Smooth muscle cell (in vitro differentiated cells): ENCODE measurements at regions not wholly inside any gene's neighbourhood (a gene's known extent, or its start where the extent isn't known, plus 50 kb on each side); places are given as distances from the start of the nearest gene placed in this dataset.

Experiments
- DNase-seq: peaks from one replicate; lab custom pipeline; 2025; ENCODE audit not compliant: unreplicated experiment; lab: John Stamatoyannopoulos, UW
- H2AFZ ChIP-seq: fragments of 200-600 bp; sonication (generic); 2 replicates; pipeline ENCODE4 v1.6.0; 2016; ENCODE audit warnings: antibody characterized with exemption, low read depth, mild to moderate bottlenecking
- H3F3A ChIP-seq: fragments of 200-600 bp; sonication (generic); 2 replicates; pipeline ENCODE4 v1.6.0; 2017; ENCODE audit warnings: antibody characterized with exemption, low read depth
- H3K27ac ChIP-seq: fragments of 200-600 bp; sonication (generic); 2 replicates; pipeline ENCODE4 v1.5.1; 2016; ENCODE audit warnings: low read depth, mild to moderate bottlenecking
- H3K27me3 ChIP-seq: fragments of 200-600 bp; sonication (generic); 2 replicates; pipeline ENCODE4 v1.6.1; 2016; ENCODE audit warnings: low read depth, mild to moderate bottlenecking
- H3K36me3 ChIP-seq: fragments of 200-600 bp; sonication (generic); 2 replicates; pipeline ENCODE4 v1.5.1; 2016; ENCODE audit warnings: low read depth
- H3K4me1 ChIP-seq: fragments of 200-600 bp; sonication (generic); 2 replicates; pipeline ENCODE4 v1.5.1; 2016; ENCODE audit warnings: low read depth
- H3K4me2 ChIP-seq: fragments of 200-600 bp; sonication (generic); 2 replicates; pipeline ENCODE4 v1.6.0; 2016; ENCODE audit warnings: mild to moderate bottlenecking
- H3K4me3 ChIP-seq: fragments of 200-600 bp; sonication (generic); 2 replicates; pipeline ENCODE4 v1.5.1; 2016; ENCODE audit warnings: mild to moderate bottlenecking
- H3K79me2 ChIP-seq: fragments of 200-600 bp; sonication (generic); 2 replicates; pipeline ENCODE4 v1.6.0; 2016; ENCODE audit warnings: low read depth, mild to moderate bottlenecking
- H3K9ac ChIP-seq: fragments of 200-600 bp; sonication (generic); 2 replicates; pipeline ENCODE4 v1.6.0; 2016; ENCODE audit warnings: low read depth
- H3K9me3 ChIP-seq: fragments of 200-600 bp; sonication (generic); replicated peaks from 2 replicates; pipeline ENCODE4 v1.5.1; 2016; ENCODE audit warnings: low read depth
- H4K20me1 ChIP-seq: fragments of 200-600 bp; sonication (generic); 2 replicates; pipeline ENCODE4 v1.6.0; 2016; ENCODE audit warnings: low read depth
- WGBS: methylation state at CpG from one replicate; pipeline ENCODE4 v1.1.7; 2016; ENCODE audit warnings: low lambda C conversion rate; 5-methylcytosine and 5-hydroxymethylcytosine counted together
- TF ChIP-seq, protein P1 (sequence below): fragments of 200-600 bp; sonication (generic); IDR thresholded peaks from 2 replicates; pipeline ENCODE4 v1.5.1; 2017; ENCODE audit warnings: borderline replicate concordance, mild to moderate bottlenecking, antibody characterized with exemption; ENCODE audit not compliant: insufficient read depth, poor library complexity, severe bottlenecking

DNA sequence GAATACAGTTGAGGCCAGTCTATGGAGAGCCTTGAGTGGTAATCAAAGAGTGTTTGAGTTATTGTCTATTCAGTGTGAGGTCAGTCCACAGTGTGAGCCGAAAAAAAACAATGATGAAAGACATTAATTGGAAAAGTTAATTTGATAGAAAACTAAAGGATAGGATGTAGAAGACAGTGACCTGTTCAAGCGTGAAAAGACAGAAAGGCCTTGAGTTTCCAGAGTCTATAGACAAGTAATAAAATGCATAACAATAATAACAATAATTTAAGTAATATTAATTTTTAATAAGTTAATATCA, 90.4 kb downstream of the SLC30A10 start:
- peaks cover 48% of the 10 kb centered on the region for H3K27me3 ChIP-seq
- no peak overlapping the region for H3K9ac ChIP-seq
- H4K20me1 ChIP-seq = no peaks in the 10 kb centered on the region
- H3F3A ChIP-seq = no peaks in the 10 kb centered on the region
- WGBS = 56% methylated on average over 2 of the region's 2 CpGs
- TF ChIP-seq, protein P1, sequence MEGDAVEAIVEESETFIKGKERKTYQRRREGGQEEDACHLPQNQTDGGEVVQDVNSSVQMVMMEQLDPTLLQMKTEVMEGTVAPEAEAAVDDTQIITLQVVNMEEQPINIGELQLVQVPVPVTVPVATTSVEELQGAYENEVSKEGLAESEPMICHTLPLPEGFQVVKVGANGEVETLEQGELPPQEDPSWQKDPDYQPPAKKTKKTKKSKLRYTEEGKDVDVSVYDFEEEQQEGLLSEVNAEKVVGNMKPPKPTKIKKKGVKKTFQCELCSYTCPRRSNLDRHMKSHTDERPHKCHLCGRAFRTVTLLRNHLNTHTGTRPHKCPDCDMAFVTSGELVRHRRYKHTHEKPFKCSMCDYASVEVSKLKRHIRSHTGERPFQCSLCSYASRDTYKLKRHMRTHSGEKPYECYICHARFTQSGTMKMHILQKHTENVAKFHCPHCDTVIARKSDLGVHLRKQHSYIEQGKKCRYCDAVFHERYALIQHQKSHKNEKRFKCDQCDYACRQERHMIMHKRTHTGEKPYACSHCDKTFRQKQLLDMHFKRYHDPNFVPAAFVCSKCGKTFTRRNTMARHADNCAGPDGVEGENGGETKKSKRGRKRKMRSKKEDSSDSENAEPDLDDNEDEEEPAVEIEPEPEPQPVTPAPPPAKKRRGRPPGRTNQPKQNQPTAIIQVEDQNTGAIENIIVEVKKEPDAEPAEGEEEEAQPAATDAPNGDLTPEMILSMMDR = no peak
- no peaks in the 10 kb centered on the region for H3K79me2 ChIP-seq
- H3K4me1 ChIP-seq = peaks cover 5% of the 10 kb centered on the region
- no peak for DNase-seq
- no peak overlapping the region for H2AFZ ChIP-seq
- H3K27ac ChIP-seq = no peak overlapping the region
- H3K9me3 ChIP-seq = no peaks in the 10 kb centered on the region
- no peak overlapping the region for H3K4me2 ChIP-seq
- H3K36me3 ChIP-seq = no peaks in the 10 kb centered on the region
- H3K4me3 ChIP-seq = no peak overlapping the region

DNA sequence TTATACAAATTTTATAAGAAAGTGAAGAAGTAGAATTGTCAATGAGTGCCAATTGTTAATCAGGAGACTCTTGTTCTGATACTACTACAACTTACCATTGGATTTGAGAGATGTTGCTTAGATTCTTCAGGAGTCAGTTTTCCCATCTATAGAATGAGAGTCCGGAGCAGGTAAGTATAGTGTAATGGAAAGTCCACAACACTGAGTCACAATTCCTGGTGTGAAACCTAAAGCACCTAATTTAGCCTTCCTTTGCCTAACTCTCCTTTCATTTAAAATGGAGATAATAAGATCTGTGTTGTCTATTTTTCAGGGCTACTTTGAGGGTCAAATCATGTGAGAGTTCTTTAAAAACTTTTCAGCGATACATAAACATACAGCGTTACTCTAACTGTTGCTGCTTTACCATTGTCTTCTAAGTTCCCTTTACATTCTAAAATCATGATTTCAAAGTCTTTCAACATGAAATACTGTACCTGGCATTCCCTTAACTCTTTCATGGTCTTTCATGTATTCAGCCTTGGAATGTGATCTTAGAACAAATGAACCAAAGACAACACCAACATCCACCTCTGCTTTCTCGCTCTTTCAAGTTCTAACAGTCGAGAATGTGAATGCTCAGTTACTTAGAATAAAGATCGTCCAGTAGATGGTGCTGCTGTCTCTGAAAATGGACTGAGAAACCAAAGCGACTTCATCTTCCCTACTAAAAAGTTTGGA, 90.9 kb downstream of the SLC30A10 start:
- DNase-seq = no peak
- WGBS = 44% methylated on average over 7 of the region's 7 CpGs
- H2AFZ ChIP-seq = no peak overlapping the region

DNA sequence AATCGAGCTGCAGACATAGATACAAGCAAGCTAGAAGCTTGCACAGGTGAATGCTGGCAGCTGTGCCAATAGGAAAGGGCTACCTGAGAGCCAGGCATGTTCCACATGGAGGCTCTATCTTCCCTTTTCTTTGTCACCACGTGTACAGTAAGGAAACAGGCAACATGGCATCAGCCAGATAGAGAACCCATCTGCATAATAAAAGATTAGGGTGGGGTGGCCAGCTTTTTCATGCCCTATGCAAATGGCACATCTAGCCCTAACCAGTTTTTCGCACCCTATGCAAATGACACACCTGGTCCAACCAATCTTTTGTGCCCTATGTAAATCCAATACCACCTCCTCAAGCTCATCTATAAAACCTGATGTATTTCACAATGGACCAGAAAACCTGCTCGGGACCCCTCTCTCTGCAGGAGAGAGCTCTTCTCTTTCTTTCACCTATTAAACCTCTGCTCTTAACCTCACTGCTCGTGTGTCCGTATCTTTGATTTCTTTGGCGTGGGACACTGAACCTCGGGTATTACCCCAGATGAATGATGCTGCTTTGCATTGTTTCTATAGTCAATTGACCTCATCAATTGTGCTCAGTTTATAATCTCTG, 93.9 kb downstream of the SLC30A10 start:
- 39% methylated on average over 8 of the region's 8 CpGs for WGBS
- peaks cover 41% of the 10 kb centered on the region for H3K27me3 ChIP-seq
- DNase-seq = no peak

More for the DNA sequence above, 90.9 kb downstream of the SLC30A10 start:
- Histone ChIP-seq H4K20me1 (no peaks in the 10 kb centered on the region), H3K79me2 (no peaks in the 10 kb centered on the region), H3K9me3 (no peaks in the 10 kb centered on the region), H3K36me3 (no peaks in the 10 kb centered on the region), H3K9ac (no peak overlapping the region), H3K4me3 (no peak overlapping the region), H3K4me2 (no peak overlapping the region), H3F3A (no peaks in the 10 kb centered on the region), H3K4me1 (peaks cover 5% of the 10 kb centered on the region), H3K27ac (no peak overlapping the region), H3K27me3 (peaks cover 48% of the 10 kb centered on the region)
- TF ChIP-seq, protein P1 = peak; percentile 63

More for the DNA sequence above, 93.9 kb downstream of the SLC30A10 start:
- H3F3A ChIP-seq = no peaks in the 10 kb centered on the region
- H3K27ac ChIP-seq = no peak overlapping the region
- H3K79me2 ChIP-seq = no peaks in the 10 kb centered on the region
- no peak overlapping the region for H3K9ac ChIP-seq
- H4K20me1 ChIP-seq = no peaks in the 10 kb centered on the region
- H3K4me1 ChIP-seq = no peaks in the 10 kb centered on the region
- H3K9me3 ChIP-seq = no peaks in the 10 kb centered on the region
- no peak overlapping the region for H2AFZ ChIP-seq
- TF ChIP-seq, protein P1 = no peak
- no peaks in the 10 kb centered on the region for H3K36me3 ChIP-seq
- no peak overlapping the region for H3K4me2 ChIP-seq
- no peak overlapping the region for H3K4me3 ChIP-seq
